ENCODE measurements at regions not wholly inside any gene's neighbourhood (a gene's known extent, or its start where the extent isn't known, plus 50 kb on each side); places are given as distances from the start of the nearest gene placed in this dataset.

GRCh38 chr12:47286676-47287075 lies 206.9 kb upstream of the AMIGO2 start:
- TF ChIP-seq TAF1 (IDR thresholded peaks at IDR 0.05; ENCODE audit: borderline replicate concordance, insufficient read depth, low read length) (no peak), SIN3A (IDR thresholded peaks at IDR 0.05; ENCODE audit: borderline replicate concordance, insufficient read depth, low read length) (no peak), FOXP2 (optimal IDR thresholded peaks at IDR 0.05; ENCODE audit: borderline replicate concordance, extremely low read depth, extremely low read length, insufficient read depth) (no peak), POLR2AphosphoS5 (IDR thresholded peaks at IDR 0.05; ENCODE audit: low read depth, low read length) (no peak)
- TF ChIP-seq, protein P1, sequence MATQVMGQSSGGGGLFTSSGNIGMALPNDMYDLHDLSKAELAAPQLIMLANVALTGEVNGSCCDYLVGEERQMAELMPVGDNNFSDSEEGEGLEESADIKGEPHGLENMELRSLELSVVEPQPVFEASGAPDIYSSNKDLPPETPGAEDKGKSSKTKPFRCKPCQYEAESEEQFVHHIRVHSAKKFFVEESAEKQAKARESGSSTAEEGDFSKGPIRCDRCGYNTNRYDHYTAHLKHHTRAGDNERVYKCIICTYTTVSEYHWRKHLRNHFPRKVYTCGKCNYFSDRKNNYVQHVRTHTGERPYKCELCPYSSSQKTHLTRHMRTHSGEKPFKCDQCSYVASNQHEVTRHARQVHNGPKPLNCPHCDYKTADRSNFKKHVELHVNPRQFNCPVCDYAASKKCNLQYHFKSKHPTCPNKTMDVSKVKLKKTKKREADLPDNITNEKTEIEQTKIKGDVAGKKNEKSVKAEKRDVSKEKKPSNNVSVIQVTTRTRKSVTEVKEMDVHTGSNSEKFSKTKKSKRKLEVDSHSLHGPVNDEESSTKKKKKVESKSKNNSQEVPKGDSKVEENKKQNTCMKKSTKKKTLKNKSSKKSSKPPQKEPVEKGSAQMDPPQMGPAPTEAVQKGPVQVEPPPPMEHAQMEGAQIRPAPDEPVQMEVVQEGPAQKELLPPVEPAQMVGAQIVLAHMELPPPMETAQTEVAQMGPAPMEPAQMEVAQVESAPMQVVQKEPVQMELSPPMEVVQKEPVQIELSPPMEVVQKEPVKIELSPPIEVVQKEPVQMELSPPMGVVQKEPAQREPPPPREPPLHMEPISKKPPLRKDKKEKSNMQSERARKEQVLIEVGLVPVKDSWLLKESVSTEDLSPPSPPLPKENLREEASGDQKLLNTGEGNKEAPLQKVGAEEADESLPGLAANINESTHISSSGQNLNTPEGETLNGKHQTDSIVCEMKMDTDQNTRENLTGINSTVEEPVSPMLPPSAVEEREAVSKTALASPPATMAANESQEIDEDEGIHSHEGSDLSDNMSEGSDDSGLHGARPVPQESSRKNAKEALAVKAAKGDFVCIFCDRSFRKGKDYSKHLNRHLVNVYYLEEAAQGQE (IDR thresholded peaks at IDR 0.05; ENCODE audit: insufficient read depth in 1 of 2, low read depth in 2 of 2, low read length in 2 of 2) = no peak
